SK-N-SH (cell line): ENCODE measurements at regions not wholly inside any gene's neighbourhood (a gene's known extent, or its start where the extent isn't known, plus 50 kb on each side); places are given as distances from the start of the nearest gene placed in this dataset.

Experiments used
- CTCF ChIA-PET: fragments of 300-600, 350-600 bp; formaldehyde crosslinking; extraction: SDS; loops from one replicate; lab custom pipeline; 2021; lab: Yijun Ruan, JAX
- POLR2A ChIA-PET: fragments of 350-600 bp; sonication (Branson Sonifier 250); formaldehyde crosslinking; extraction: SDS; loops from one replicate; lab custom pipeline; 2020; ENCODE audit warnings: antibody characterized with exemption, inconsistent platforms; lab: Yijun Ruan, JAX
- DNase-seq: peaks from one replicate; pipeline ENCODE4 v3.0.0; 2012
- H2AFZ ChIP-seq: fragments of 200-600 bp; sonication (generic); 2 replicates; pipeline ENCODE4 v1.8.1; 2016; ENCODE audit warnings: antibody characterized with exemption, mild to moderate bottlenecking, low read depth
- H3F3A ChIP-seq: fragments of 200-600 bp; sonication (generic); replicated peaks from 2 replicates; pipeline ENCODE3; 2016; ENCODE audit warnings: antibody characterized with exemption, mild to moderate bottlenecking; ENCODE audit not compliant: insufficient read depth
- H3K27ac ChIP-seq, 2 experiments: fragments of 200-500 bp in 1 of 2; fragments of 200-600 bp in 1 of 2; sonication (Bioruptor generic) in 1 of 2; sonication (generic), shearing (Covaris generic) in 1 of 2; 2 replicates each; pipeline versions ENCODE4 v1.5.1 to v1.6.1; 2014 to 2016; ENCODE audit warnings: low read depth in 2 of 2, inconsistent platforms in 1 of 2, low read length in 1 of 2, mild to moderate bottlenecking in 1 of 2, mixed read lengths in 1 of 2
- H3K27me3 ChIP-seq: fragments of 200-600 bp; sonication (generic), shearing (Covaris generic); 2 replicates; pipeline ENCODE4 v1.6.1; 2016; ENCODE audit warnings: mixed run types; ENCODE audit not compliant: insufficient read depth
- H3K36me3 ChIP-seq, 2 experiments: fragments of 200-500 bp in 1 of 2; fragments of 200-600 bp in 1 of 2; sonication (Bioruptor generic) in 1 of 2; sonication (generic) in 1 of 2; replicated peaks in 1 of 2; 2 replicates each; pipeline versions ENCODE3 to v1.5.1; 2014 to 2016; ENCODE audit warnings: low read length in 1 of 2, mild to moderate bottlenecking in 1 of 2; ENCODE audit not compliant: insufficient read depth in 2 of 2, control insufficient read depth in 1 of 2
- H3K4me1 ChIP-seq, 2 experiments: fragments of 200-500 bp in 1 of 2; fragments of 200-600 bp in 1 of 2; sonication (Bioruptor generic) in 1 of 2; sonication (generic), shearing (Covaris generic) in 1 of 2; 2 replicates each; pipeline versions ENCODE4 v1.5.1 to v1.6.1; 2014 to 2016; ENCODE audit warnings: low read depth in 1 of 2, low read length in 1 of 2, mixed run types in 1 of 2; ENCODE audit not compliant: insufficient read depth in 2 of 2, control insufficient read depth in 1 of 2
- H3K4me2 ChIP-seq: fragments of 200-600 bp; sonication (generic), shearing (Covaris generic); 2 replicates; pipeline ENCODE4 v1.6.1; 2017; ENCODE audit warnings: mixed run types
- H3K4me3 ChIP-seq, 2 experiments: fragments of 200-500 bp in 1 of 2; fragments of 200-600 bp in 1 of 2; sonication (Bioruptor generic) in 1 of 2; sonication (generic), shearing (Covaris generic) in 1 of 2; 2 replicates each; pipeline versions ENCODE4 v1.5.1 to v1.8.1; 2014 to 2016; ENCODE audit warnings: low read depth in 2 of 2, inconsistent platforms in 1 of 2, low read length in 1 of 2, mild to moderate bottlenecking in 1 of 2, mixed read lengths in 1 of 2, moderate library complexity in 1 of 2
- H3K79me2 ChIP-seq: fragments of 200-600 bp; sonication (generic); 2 replicates; pipeline ENCODE4 v1.8.1; 2017; ENCODE audit warnings: mild to moderate bottlenecking; ENCODE audit not compliant: insufficient read depth
- H3K9ac ChIP-seq: fragments of 200-600 bp; sonication (generic); 2 replicates; pipeline ENCODE4 v1.6.1; 2017; ENCODE audit warnings: mixed run types
- H3K9me2 ChIP-seq: fragments of 200-600 bp; sonication (generic); 2 replicates; pipeline ENCODE4 v1.6.1; 2017; ENCODE audit warnings: mixed run types
- H3K9me3 ChIP-seq: fragments of 200-600 bp; sonication (generic); 2 replicates; pipeline ENCODE4 v1.6.1; 2017; ENCODE audit warnings: mixed run types, mild to moderate bottlenecking, moderate library complexity
- H4K20me1 ChIP-seq: fragments of 200-600 bp; sonication (generic); 2 replicates; pipeline ENCODE4 v1.6.1; 2017; ENCODE audit warnings: mild to moderate bottlenecking, mixed run types; ENCODE audit not compliant: insufficient read depth
- FOXM1 ChIP-seq: IDR thresholded peaks from 2 replicates; pipeline ENCODE4 v1.4.0; 2012; ENCODE audit warnings: low read depth, mild to moderate bottlenecking
- GATA2 ChIP-seq: sonication (generic); formaldehyde crosslinking; IDR thresholded peaks from 2 replicates; pipeline ENCODE4 v1.5.0; 2020; ENCODE audit warnings: mild to moderate bottlenecking, missing genetic modification reagents
- MEF2A ChIP-seq: IDR thresholded peaks from 2 replicates; pipeline ENCODE4 v1.4.0; 2012; ENCODE audit warnings: low read depth, borderline replicate concordance
- MXI1 ChIP-seq: IDR thresholded peaks from 2 replicates; pipeline ENCODE4 v1.6.1; 2012; ENCODE audit warnings: mild to moderate bottlenecking, low read depth, low read length, improper control_type of control experiment
- NRF1 ChIP-seq: IDR thresholded peaks from 2 replicates; pipeline ENCODE4 v1.6.1; 2012; ENCODE audit warnings: low read depth, mild to moderate bottlenecking, low read length
- POLR2AphosphoS5 ChIP-seq: IDR thresholded peaks from 2 replicates; pipeline ENCODE4 v1.6.1; 2012; ENCODE audit warnings: low read depth, low read length
- RCOR1 ChIP-seq: fragments of 150-350 bp; IDR thresholded peaks from 2 replicates; pipeline ENCODE4 v1.6.1; 2017; ENCODE audit warnings: antibody characterized with exemption, low read length
- RXRA ChIP-seq: IDR thresholded peaks from 2 replicates; pipeline ENCODE4 v1.4.0; 2012; ENCODE audit warnings: low read depth, mild to moderate bottlenecking, borderline replicate concordance
- SIN3A ChIP-seq: IDR thresholded peaks from 2 replicates; pipeline ENCODE4 v1.6.1; 2012; ENCODE audit warnings: low read depth, mild to moderate bottlenecking, low read length, moderate library complexity, borderline replicate concordance
- SMC3 ChIP-seq: IDR thresholded peaks from 2 replicates; pipeline ENCODE4 v1.6.1; 2012; ENCODE audit warnings: low read depth, low read length, improper control_type of control experiment
- TCF12 ChIP-seq: IDR thresholded peaks from 2 replicates; pipeline ENCODE4 v1.4.0; 2012
- TEAD4 ChIP-seq: IDR thresholded peaks from 2 replicates; pipeline ENCODE4 v1.4.0; 2012; ENCODE audit warnings: mild to moderate bottlenecking, borderline replicate concordance; ENCODE audit not compliant: insufficient read depth
- YY1 ChIP-seq: IDR thresholded peaks from 2 replicates; pipeline ENCODE4 v1.4.0; 2012; ENCODE audit warnings: low read depth, mild to moderate bottlenecking
- WGBS: methylation state at CpG from one replicate; pipeline ENCODE4 v1.1.6; 2017; ENCODE audit warnings: low lambda C conversion rate; 5-methylcytosine and 5-hydroxymethylcytosine counted together
- TF ChIP-seq, protein P1 (sequence below): fragments of 150-350 bp; IDR thresholded peaks from 2 replicates; pipeline ENCODE4 v1.6.1; 2017; ENCODE audit warnings: antibody characterized with exemption, low read length, low read depth, borderline replicate concordance
- TF ChIP-seq, protein P2 (sequence below): fragments of 150-350 bp; IDR thresholded peaks from 2 replicates; pipeline ENCODE4 v1.6.1; 2016; ENCODE audit warnings: mild to moderate bottlenecking, low read depth, low read length
- TF ChIP-seq, protein P3 (sequence below): IDR thresholded peaks from 2 replicates; pipeline ENCODE4 v1.4.0; 2012; ENCODE audit warnings: low read depth, borderline replicate concordance

DNA sequence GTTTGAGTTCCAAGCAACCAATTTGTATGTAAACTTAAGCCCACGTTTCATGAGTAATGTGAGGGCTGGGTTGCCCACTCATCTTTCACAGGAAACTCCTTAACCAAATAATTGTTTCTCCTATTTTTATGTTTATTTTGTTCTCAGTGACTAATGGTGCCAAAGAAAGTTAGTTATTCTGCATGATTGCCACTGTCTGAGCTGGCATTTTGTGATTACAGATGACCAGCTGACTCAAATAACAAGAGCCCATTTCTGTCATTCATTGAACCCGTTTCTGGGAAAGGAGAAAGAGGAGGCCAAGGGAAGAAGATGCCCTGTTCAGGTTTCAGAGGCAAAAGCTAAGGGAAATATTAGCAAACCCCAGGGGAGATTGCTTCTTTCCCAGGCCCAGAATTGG, 186.9 kb upstream of the MYO3A start:
- Histone ChIP-seq H3K9me2 (no peaks in the 10 kb centered on the region), H3K9ac (no peak overlapping the region), H3K4me3 (no peak overlapping the region), H3K9me3 (no peaks in the 10 kb centered on the region), H4K20me1 (no peaks in the 10 kb centered on the region), H2AFZ (no peak overlapping the region), H3K79me2 (no peaks in the 10 kb centered on the region), H3K36me3 (no peaks in the 10 kb centered on the region), H3K4me1 (no peaks in the 10 kb centered on the region; a peak in 1 of 4 replicates), H3K4me2 (no peak overlapping the region), H3K27ac (no peak overlapping the region), H3K27me3 (no peaks in the 10 kb centered on the region), H3F3A (no peaks in the 10 kb centered on the region)
- ChIA-PET CTCF (interaction anchor here (3.7 kb wide), 1 partner anchor 11 kb away, joined by 20 read pairs; no protein-coding TSS in a partner anchor), POLR2A (no interaction called here)
- 7% methylated on average over 2 of the region's 2 CpGs for WGBS
- TF ChIP-seq, protein P1, sequence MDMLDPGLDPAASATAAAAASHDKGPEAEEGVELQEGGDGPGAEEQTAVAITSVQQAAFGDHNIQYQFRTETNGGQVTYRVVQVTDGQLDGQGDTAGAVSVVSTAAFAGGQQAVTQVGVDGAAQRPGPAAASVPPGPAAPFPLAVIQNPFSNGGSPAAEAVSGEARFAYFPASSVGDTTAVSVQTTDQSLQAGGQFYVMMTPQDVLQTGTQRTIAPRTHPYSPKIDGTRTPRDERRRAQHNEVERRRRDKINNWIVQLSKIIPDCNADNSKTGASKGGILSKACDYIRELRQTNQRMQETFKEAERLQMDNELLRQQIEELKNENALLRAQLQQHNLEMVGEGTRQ, result no peak
- TF ChIP-seq, protein P2, sequence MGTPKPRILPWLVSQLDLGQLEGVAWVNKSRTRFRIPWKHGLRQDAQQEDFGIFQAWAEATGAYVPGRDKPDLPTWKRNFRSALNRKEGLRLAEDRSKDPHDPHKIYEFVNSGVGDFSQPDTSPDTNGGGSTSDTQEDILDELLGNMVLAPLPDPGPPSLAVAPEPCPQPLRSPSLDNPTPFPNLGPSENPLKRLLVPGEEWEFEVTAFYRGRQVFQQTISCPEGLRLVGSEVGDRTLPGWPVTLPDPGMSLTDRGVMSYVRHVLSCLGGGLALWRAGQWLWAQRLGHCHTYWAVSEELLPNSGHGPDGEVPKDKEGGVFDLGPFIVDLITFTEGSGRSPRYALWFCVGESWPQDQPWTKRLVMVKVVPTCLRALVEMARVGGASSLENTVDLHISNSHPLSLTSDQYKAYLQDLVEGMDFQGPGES, result no peak
- no peak for DNase-seq

DNA sequence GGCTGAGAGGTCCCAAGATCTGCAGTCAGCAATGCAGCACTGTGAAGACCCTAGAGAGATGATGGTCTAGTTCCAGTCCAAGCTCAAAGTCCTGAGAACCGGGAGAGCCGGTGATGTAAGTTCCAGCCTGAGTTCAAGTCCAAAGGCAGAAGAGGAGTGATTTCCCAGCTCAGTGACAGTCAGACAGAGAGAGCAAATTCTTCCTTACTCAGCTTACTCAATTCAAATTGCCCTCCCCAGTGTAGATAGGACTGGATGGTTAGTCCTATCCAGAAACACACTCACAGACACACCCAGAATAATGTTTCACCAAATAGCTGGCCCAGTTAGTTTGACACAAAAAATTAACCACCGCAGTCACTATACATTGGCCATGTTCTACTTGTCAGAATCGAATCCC, 185.5 kb upstream of the MYO3A start:
- H3K4me1 ChIP-seq, result no peaks in the 10 kb centered on the region; a peak in 1 of 4 replicates
- no peak overlapping the region for H2AFZ ChIP-seq
- no peak overlapping the region for H3K9ac ChIP-seq
- H3K27me3 ChIP-seq, result no peaks in the 10 kb centered on the region
- TF ChIP-seq POLR2AphosphoS5, result no peak
- no peak for TF ChIP-seq MEF2A
- TF ChIP-seq FOXM1, result no peak
- no peak for TF ChIP-seq YY1
- TF ChIP-seq, protein P2, result no peak
- no peak for TF ChIP-seq NRF1
- no peak for TF ChIP-seq MXI1
- TF ChIP-seq GATA2 (CRISPR knock-in tag), result no peak
- no peak for TF ChIP-seq TEAD4
- TF ChIP-seq, protein P1, result no peak
- TF ChIP-seq, protein P3, sequence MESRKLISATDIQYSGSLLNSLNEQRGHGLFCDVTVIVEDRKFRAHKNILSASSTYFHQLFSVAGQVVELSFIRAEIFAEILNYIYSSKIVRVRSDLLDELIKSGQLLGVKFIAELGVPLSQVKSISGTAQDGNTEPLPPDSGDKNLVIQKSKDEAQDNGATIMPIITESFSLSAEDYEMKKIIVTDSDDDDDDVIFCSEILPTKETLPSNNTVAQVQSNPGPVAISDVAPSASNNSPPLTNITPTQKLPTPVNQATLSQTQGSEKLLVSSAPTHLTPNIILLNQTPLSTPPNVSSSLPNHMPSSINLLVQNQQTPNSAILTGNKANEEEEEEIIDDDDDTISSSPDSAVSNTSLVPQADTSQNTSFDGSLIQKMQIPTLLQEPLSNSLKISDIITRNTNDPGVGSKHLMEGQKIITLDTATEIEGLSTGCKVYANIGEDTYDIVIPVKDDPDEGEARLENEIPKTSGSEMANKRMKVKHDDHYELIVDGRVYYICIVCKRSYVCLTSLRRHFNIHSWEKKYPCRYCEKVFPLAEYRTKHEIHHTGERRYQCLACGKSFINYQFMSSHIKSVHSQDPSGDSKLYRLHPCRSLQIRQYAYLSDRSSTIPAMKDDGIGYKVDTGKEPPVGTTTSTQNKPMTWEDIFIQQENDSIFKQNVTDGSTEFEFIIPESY, result no peak
- TF ChIP-seq RXRA, result no peak
- TF ChIP-seq RCOR1, result no peak
- TF ChIP-seq TCF12, result no peak
- TF ChIP-seq SIN3A, result no peak
- TF ChIP-seq SMC3, result no peak
- no peaks in the 10 kb centered on the region for H3K36me3 ChIP-seq
- no peak for DNase-seq
- ChIA-PET CTCF (interaction anchor here (0.8 to 3.7 kb wide), 3 partner anchors 9 to 48 kb away, joined by 3 to 20 read pairs (median 3); no protein-coding TSS in a partner anchor), POLR2A (no interaction called here)
- H3K27ac ChIP-seq, result no peak overlapping the region
- no peaks in the 10 kb centered on the region for H4K20me1 ChIP-seq
- no peaks in the 10 kb centered on the region for H3K79me2 ChIP-seq
- H3K4me3 ChIP-seq, result no peak overlapping the region
- no peaks in the 10 kb centered on the region for H3K9me3 ChIP-seq
- no peaks in the 10 kb centered on the region for H3F3A ChIP-seq
- WGBS, result 46% methylated on average over 4 of the region's 4 CpGs
- no peaks in the 10 kb centered on the region for H3K9me2 ChIP-seq
- no peak overlapping the region for H3K4me2 ChIP-seq
